ENCODE measurements at regions not wholly inside any gene's neighbourhood (a gene's known extent, or its start where the extent isn't known, plus 50 kb on each side); places are given as distances from the start of the nearest gene placed in this dataset.

DNA sequence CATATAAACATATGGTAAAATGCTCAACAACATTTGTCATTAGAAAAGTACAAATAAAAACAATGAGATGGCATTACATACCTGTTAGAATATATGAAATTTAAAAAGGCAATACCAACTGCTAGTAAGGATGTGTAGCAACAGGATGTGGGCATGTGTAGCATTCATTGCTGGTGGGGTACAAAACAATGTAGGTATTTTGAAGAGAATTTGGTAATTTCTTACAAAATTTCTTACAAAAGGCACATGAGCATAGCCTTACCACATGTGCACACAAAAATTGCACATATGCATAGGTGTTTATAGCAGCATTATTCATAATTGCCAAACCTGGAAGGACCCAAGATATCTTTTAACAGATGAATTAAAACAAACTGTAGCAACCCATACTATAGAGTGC is 1355.1 kb upstream of the CITED2 start:
- TF ChIP-seq, protein P1, sequence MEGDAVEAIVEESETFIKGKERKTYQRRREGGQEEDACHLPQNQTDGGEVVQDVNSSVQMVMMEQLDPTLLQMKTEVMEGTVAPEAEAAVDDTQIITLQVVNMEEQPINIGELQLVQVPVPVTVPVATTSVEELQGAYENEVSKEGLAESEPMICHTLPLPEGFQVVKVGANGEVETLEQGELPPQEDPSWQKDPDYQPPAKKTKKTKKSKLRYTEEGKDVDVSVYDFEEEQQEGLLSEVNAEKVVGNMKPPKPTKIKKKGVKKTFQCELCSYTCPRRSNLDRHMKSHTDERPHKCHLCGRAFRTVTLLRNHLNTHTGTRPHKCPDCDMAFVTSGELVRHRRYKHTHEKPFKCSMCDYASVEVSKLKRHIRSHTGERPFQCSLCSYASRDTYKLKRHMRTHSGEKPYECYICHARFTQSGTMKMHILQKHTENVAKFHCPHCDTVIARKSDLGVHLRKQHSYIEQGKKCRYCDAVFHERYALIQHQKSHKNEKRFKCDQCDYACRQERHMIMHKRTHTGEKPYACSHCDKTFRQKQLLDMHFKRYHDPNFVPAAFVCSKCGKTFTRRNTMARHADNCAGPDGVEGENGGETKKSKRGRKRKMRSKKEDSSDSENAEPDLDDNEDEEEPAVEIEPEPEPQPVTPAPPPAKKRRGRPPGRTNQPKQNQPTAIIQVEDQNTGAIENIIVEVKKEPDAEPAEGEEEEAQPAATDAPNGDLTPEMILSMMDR (IDR thresholded peaks at IDR 0.05), result no peak
- no peak for TF ChIP-seq EZH2 (IDR thresholded peaks at IDR 0.05)
